ENCODE measurements at regions not wholly inside any gene's neighbourhood (a gene's known extent, or its start where the extent isn't known, plus 50 kb on each side); places are given as distances from the start of the nearest gene placed in this dataset.

GRCh38 chr5:18023986-18024385 is 389.7 kb downstream of the TAF11L14 start:
- CTCF ChIA-PET: no interaction called here
- no peak for ATAC-seq (replicated peaks in 1 of 4)
- Mint-ChIP-seq H3K36me3 (no peaks in the 10 kb centered on the region), H3K4me1 (no peaks in the 10 kb centered on the region), H3K9me3 (peaks cover 5 to 13% (median 9%) of the 10 kb centered on the region in 3 donors), H3K27ac (no peak overlapping the region), H3K27me3 (no peaks in the 10 kb centered on the region), H3K4me3 (no peak overlapping the region)
- DNase-seq: no peak
- Histone ChIP-seq H3K27me3 (replicated peaks in 1 of 2; ENCODE audit: control insufficient read depth in 2 of 2, extremely low read depth in 1 of 2, insufficient read depth in 2 of 2, low read length in 1 of 2) (no peaks in the 10 kb centered on the region), H3K27ac (ENCODE audit: low read length) (no peak overlapping the region), H3K9me3 (no peaks in the 10 kb centered on the region), H3K4me3 (ENCODE audit: control insufficient read depth in 1 of 2, extremely low read depth in 1 of 2, low read length in 1 of 2) (no peak overlapping the region), H3K36me3 (ENCODE audit: control insufficient read depth in 2 of 2, extremely low read depth in 1 of 2, insufficient read depth in 1 of 2, low read length in 1 of 2) (no peaks in the 10 kb centered on the region), H3K4me1 (ENCODE audit: control insufficient read depth in 1 of 2, extremely low read depth in 1 of 2, insufficient read depth in 2 of 2, low read length in 2 of 2) (no peaks in the 10 kb centered on the region)
- POLR2A ChIA-PET: no interaction called here
- WGBS (ENCODE audit: insufficient coverage): no CpG with 5 or more reads among the region's 2 CpGs

DNA sequence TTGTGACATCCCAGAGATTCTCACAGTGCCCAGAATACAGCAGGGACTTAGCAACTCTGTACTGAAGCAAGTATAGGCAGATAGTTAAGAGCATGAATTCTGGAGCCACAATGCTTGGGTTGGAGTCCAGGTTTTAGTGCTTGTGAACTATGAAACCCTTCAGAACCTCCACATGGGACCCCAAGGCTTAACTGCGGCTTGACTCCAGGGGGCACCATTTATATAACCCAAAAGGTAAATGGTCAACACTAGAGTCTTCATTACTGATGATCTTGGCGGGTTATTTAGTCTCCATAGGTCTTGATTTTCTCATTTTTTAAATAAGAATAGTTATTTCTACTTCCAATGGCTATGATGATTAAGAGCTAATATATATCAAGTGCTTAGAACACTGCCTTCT is 390.3 kb downstream of the TAF11L14 start:
- Histone ChIP-seq H3K9me3 (no peaks in the 10 kb centered on the region), H3K36me3 (ENCODE audit: control insufficient read depth in 2 of 2, extremely low read depth in 1 of 2, insufficient read depth in 1 of 2, low read length in 1 of 2) (no peaks in the 10 kb centered on the region), H3K27me3 (replicated peaks in 1 of 2; ENCODE audit: control insufficient read depth in 2 of 2, extremely low read depth in 1 of 2, insufficient read depth in 2 of 2, low read length in 1 of 2) (no peaks in the 10 kb centered on the region), H3K4me1 (ENCODE audit: control insufficient read depth in 1 of 2, extremely low read depth in 1 of 2, insufficient read depth in 2 of 2, low read length in 2 of 2) (no peaks in the 10 kb centered on the region), H3K4me3 (ENCODE audit: control insufficient read depth in 1 of 2, extremely low read depth in 1 of 2, low read length in 1 of 2) (no peak overlapping the region), H3K27ac (ENCODE audit: low read length) (no peak overlapping the region)
- ATAC-seq (replicated peaks in 1 of 4) (no peak), DNase-seq (no peak)
- Mint-ChIP-seq H3K4me3 (no peak overlapping the region), H3K27me3 (no peaks in the 10 kb centered on the region), H3K4me1 (no peaks in the 10 kb centered on the region), H3K9me3 (peaks cover 5 to 12% (median 9%) of the 10 kb centered on the region in 3 donors), H3K27ac (no peak overlapping the region), H3K36me3 (no peaks in the 10 kb centered on the region)
- ChIA-PET POLR2A (no interaction called here), CTCF (no interaction called here)
- no CpG with 5 or more reads among the region's 2 CpGs for WGBS (ENCODE audit: insufficient coverage)

DNA sequence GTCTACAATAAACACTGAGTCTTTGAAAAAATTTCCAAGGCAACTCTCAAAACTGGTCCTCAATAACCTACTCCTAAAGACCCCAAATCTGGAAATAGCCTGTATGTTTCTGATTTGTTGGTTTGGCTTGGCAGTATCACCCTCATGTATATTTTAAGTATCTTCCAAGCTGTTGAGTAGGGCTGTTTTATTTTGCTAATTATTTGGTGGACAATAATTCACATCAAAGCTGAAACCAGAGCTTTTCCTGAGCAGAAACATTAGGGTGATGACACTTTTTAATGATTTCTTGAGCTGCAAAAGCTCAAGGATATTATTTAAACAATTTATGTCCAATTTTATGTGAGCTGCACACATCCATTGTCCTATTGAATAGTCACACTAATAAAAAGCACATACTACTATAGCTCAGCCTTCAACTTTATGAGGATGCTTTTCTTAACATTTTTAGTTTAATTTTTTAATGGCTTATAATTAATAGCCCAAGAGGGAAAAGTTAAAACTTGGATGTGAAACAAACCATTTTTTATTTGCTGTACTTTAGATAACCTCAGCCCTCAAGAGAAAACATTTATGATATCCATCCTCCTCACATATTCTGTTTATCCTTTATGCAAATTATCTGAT is 393.1 kb downstream of the TAF11L14 start:
- Mint-ChIP-seq H3K4me1 (no peaks in the 10 kb centered on the region), H3K9me3 (peaks cover 2 to 10% (median 9%) of the 10 kb centered on the region in 3 donors), H3K4me3 (no peak overlapping the region), H3K36me3 (no peaks in the 10 kb centered on the region), H3K27me3 (no peaks in the 10 kb centered on the region), H3K27ac (no peak overlapping the region)
- CTCF ChIA-PET: no interaction called here
- H3K9me3 ChIP-seq: no peaks in the 10 kb centered on the region
- no peaks in the 10 kb centered on the region for H3K36me3 ChIP-seq (ENCODE audit: control insufficient read depth in 2 of 2, extremely low read depth in 1 of 2, insufficient read depth in 1 of 2, low read length in 1 of 2)
- H3K4me3 ChIP-seq (ENCODE audit: control insufficient read depth in 1 of 2, extremely low read depth in 1 of 2, low read length in 1 of 2): no peak overlapping the region
- no peak overlapping the region for H3K27ac ChIP-seq (ENCODE audit: low read length)
- DNase-seq (no peak), ATAC-seq (replicated peaks in 1 of 4) (no peak)
- POLR2A ChIA-PET: no interaction called here
- H3K27me3 ChIP-seq (replicated peaks in 1 of 2; ENCODE audit: control insufficient read depth in 2 of 2, extremely low read depth in 1 of 2, insufficient read depth in 2 of 2, low read length in 1 of 2): no peaks in the 10 kb centered on the region
- no peaks in the 10 kb centered on the region for H3K4me1 ChIP-seq (ENCODE audit: control insufficient read depth in 1 of 2, extremely low read depth in 1 of 2, insufficient read depth in 2 of 2, low read length in 2 of 2)

GRCh38 chr5:18028036-18028435 is 393.8 kb downstream of the TAF11L14 start:
- Mint-ChIP-seq H3K36me3 (no peaks in the 10 kb centered on the region), H3K4me3 (no peak overlapping the region), H3K27me3 (no peaks in the 10 kb centered on the region), H3K27ac (no peak overlapping the region), H3K9me3 (peaks cover 4 to 15% (median 9%) of the 10 kb centered on the region in 3 donors), H3K4me1 (no peaks in the 10 kb centered on the region)
- H3K9me3 ChIP-seq: no peaks in the 10 kb centered on the region
- WGBS (ENCODE audit: insufficient coverage): no CpG with 5 or more reads among the region's 1 CpG
- CTCF ChIA-PET: no interaction called here
- no peak overlapping the region for H3K4me3 ChIP-seq (ENCODE audit: control insufficient read depth in 1 of 2, extremely low read depth in 1 of 2, low read length in 1 of 2)
- no peaks in the 10 kb centered on the region for H3K4me1 ChIP-seq (ENCODE audit: control insufficient read depth in 1 of 2, extremely low read depth in 1 of 2, insufficient read depth in 2 of 2, low read length in 2 of 2)
- H3K36me3 ChIP-seq (ENCODE audit: control insufficient read depth in 2 of 2, extremely low read depth in 1 of 2, insufficient read depth in 1 of 2, low read length in 1 of 2): no peaks in the 10 kb centered on the region
- DNase-seq (no peak), ATAC-seq (replicated peaks in 1 of 4) (no peak)
- H3K27ac ChIP-seq (ENCODE audit: low read length): no peak overlapping the region
- no peaks in the 10 kb centered on the region for H3K27me3 ChIP-seq (replicated peaks in 1 of 2; ENCODE audit: control insufficient read depth in 2 of 2, extremely low read depth in 1 of 2, insufficient read depth in 2 of 2, low read length in 1 of 2)
- POLR2A ChIA-PET: no interaction called here

DNA sequence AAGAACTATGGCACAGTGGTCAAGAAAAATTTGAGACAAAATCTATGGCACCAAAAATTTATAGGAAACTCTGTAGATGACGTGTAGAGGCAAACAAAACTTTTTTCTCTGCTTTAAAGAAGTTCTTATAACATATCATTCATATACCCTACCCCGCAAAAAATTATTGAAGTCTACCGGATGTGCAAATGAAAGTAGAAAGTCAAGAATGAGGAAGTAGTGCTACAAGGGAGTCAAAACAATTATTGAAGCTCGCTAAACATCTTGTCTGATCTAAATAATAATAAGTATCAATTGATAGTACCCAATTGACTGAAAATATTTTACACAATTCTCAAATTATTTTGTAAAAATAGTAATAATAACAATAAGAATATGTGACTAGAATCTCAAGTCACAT is 398.5 kb downstream of the TAF11L14 start:
- Histone ChIP-seq H3K9me3 (no peaks in the 10 kb centered on the region), H3K4me3 (ENCODE audit: control insufficient read depth in 1 of 2, extremely low read depth in 1 of 2, low read length in 1 of 2) (no peak overlapping the region), H3K27me3 (replicated peaks in 1 of 2; ENCODE audit: control insufficient read depth in 2 of 2, extremely low read depth in 1 of 2, insufficient read depth in 2 of 2, low read length in 1 of 2) (no peaks in the 10 kb centered on the region), H3K36me3 (ENCODE audit: control insufficient read depth in 2 of 2, extremely low read depth in 1 of 2, insufficient read depth in 1 of 2, low read length in 1 of 2) (no peaks in the 10 kb centered on the region), H3K27ac (ENCODE audit: low read length) (no peak overlapping the region), H3K4me1 (ENCODE audit: control insufficient read depth in 1 of 2, extremely low read depth in 1 of 2, insufficient read depth in 2 of 2, low read length in 2 of 2) (no peaks in the 10 kb centered on the region)
- Mint-ChIP-seq H3K27me3 (no peaks in the 10 kb centered on the region), H3K4me1 (no peaks in the 10 kb centered on the region), H3K27ac (no peak overlapping the region), H3K4me3 (no peak overlapping the region), H3K36me3 (no peaks in the 10 kb centered on the region), H3K9me3 (peaks cover 3 to 22% (median 5%) of the 10 kb centered on the region in 3 donors)
- ChIA-PET CTCF (no interaction called here), POLR2A (no interaction called here)
- no CpG with 5 or more reads among the region's 4 CpGs for WGBS (ENCODE audit: insufficient coverage)
- DNase-seq (no peak), ATAC-seq (replicated peaks in 1 of 4) (no peak)

DNA sequence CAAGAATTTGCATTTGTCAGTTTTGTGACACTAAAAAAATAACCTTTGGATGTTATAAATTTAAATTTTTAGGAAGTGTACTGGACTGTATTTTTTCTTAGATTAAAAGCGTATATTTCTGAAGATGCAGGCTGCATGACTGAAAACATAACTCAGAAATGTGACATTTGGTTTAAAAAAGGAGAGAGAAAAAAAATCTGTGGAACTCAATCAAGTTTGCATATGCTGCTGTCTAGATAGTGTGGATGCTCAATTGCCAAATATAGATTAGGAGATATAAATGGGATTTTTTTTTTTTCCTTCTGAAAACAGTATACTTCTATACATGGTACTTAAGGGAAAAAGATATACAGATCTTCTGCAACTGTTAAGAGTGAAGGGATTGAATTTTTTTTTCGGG is 402.3 kb downstream of the TAF11L14 start:
- no peaks in the 10 kb centered on the region for H3K4me1 Mint-ChIP-seq
- no peak overlapping the region for H3K4me3 Mint-ChIP-seq
- ChIA-PET POLR2A (no interaction called here), CTCF (no interaction called here)
- H3K27ac ChIP-seq (ENCODE audit: low read length): no peak overlapping the region
- no peaks in the 10 kb centered on the region for H3K9me3 ChIP-seq
- no peak overlapping the region for H3K4me3 ChIP-seq (ENCODE audit: control insufficient read depth in 1 of 2, extremely low read depth in 1 of 2, low read length in 1 of 2)
- 88% methylated on average over 1 of the region's 2 CpGs for WGBS (ENCODE audit: insufficient coverage)
- H3K36me3 ChIP-seq (ENCODE audit: control insufficient read depth in 2 of 2, extremely low read depth in 1 of 2, insufficient read depth in 1 of 2, low read length in 1 of 2): no peaks in the 10 kb centered on the region
- no peaks in the 10 kb centered on the region for H3K36me3 Mint-ChIP-seq
- no peak for ATAC-seq (replicated peaks in 1 of 4)
- H3K4me1 ChIP-seq (ENCODE audit: control insufficient read depth in 1 of 2, extremely low read depth in 1 of 2, insufficient read depth in 2 of 2, low read length in 2 of 2): no peaks in the 10 kb centered on the region
- no peaks in the 10 kb centered on the region for H3K27me3 Mint-ChIP-seq
- H3K9me3 Mint-ChIP-seq: peaks cover 1 to 21% (median 3%) of the 10 kb centered on the region in 3 donors
- no peaks in the 10 kb centered on the region for H3K27me3 ChIP-seq (replicated peaks in 1 of 2; ENCODE audit: control insufficient read depth in 2 of 2, extremely low read depth in 1 of 2, insufficient read depth in 2 of 2, low read length in 1 of 2)
- H3K27ac Mint-ChIP-seq: no peak overlapping the region
- no peak for DNase-seq

DNA sequence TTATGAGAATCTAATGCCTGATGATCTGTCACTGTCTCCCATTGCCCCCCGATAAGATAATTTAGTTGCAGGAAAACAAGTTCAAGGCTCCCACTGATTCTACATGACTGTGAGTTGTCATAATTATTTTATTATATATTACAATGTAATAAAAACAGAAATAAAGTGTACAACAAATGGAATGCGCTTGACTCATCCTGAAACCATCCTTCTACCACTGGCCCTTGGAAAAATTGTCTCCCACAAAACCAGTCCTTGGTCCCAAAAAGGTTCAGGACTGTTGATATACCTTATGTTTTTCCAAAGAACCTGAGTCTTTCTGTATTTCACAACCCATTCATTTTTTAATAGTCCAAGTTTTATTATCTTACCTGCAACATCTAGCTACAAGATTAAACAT is 403.5 kb downstream of the TAF11L14 start:
- 67% methylated on average over 1 of the region's 2 CpGs for WGBS (ENCODE audit: insufficient coverage)
- POLR2A ChIA-PET: no interaction called here

More for the DNA sequence above, 403.5 kb downstream of the TAF11L14 start:
- H3K27me3 Mint-ChIP-seq: no peaks in the 10 kb centered on the region
- no peak overlapping the region for H3K27ac Mint-ChIP-seq
- no peak for ATAC-seq (replicated peaks in 1 of 4)
- Histone ChIP-seq H3K27ac (ENCODE audit: low read length) (no peak overlapping the region), H3K4me1 (ENCODE audit: control insufficient read depth in 1 of 2, extremely low read depth in 1 of 2, insufficient read depth in 2 of 2, low read length in 2 of 2) (no peaks in the 10 kb centered on the region), H3K36me3 (ENCODE audit: control insufficient read depth in 2 of 2, extremely low read depth in 1 of 2, insufficient read depth in 1 of 2, low read length in 1 of 2) (no peaks in the 10 kb centered on the region), H3K9me3 (no peaks in the 10 kb centered on the region), H3K27me3 (replicated peaks in 1 of 2; ENCODE audit: control insufficient read depth in 2 of 2, extremely low read depth in 1 of 2, insufficient read depth in 2 of 2, low read length in 1 of 2) (no peaks in the 10 kb centered on the region), H3K4me3 (ENCODE audit: control insufficient read depth in 1 of 2, extremely low read depth in 1 of 2, low read length in 1 of 2) (no peak overlapping the region)
- H3K9me3 Mint-ChIP-seq: peaks cover 4 to 19% (median 5%) of the 10 kb centered on the region in 3 donors
- no peaks in the 10 kb centered on the region for H3K36me3 Mint-ChIP-seq
- CTCF ChIA-PET: interaction anchor here in 1 of 2 donors (0.7 kb wide), 1 partner anchor 8 kb away, joined by 7 read pairs; no protein-coding TSS in a partner anchor
- H3K4me1 Mint-ChIP-seq: no peaks in the 10 kb centered on the region
- no peak overlapping the region for H3K4me3 Mint-ChIP-seq
- no peak for DNase-seq

Measured in T-cell (primary cell).